ENCODE measurements at regions not wholly inside any gene's neighbourhood (a gene's known extent, or its start where the extent isn't known, plus 50 kb on each side); places are given as distances from the start of the nearest gene placed in this dataset.

DNA sequence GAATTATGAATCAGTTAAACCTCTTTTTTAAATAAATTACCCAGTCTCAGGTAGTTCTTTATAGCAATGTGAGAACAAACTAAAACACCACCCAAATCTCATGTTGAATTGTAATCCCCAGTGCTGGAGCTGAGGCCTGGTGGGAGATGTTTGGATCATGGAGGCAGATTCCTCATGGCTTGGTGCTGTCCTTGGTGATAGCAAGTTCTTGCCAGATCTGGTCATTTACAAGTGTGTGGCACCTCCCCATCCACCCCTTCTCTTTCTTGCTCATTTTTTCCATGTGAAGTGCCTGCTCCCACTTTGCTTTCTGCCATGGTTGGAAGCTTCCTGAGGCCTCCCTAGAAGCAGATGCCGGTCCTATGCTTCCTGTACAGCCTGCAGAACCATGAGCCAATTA lies 102.1 kb upstream of the ANO4 start:
- Histone ChIP-seq H3K4me1 (no peaks in the 10 kb centered on the region), H3K27me3 (no peaks in the 10 kb centered on the region), H3K36me3 (no peaks in the 10 kb centered on the region), H3K27ac (no peak overlapping the region), H3K4me3 (no peak overlapping the region), H3K9me3 (no peaks in the 10 kb centered on the region)
- no peak for DNase-seq
- TF ChIP-seq CTCF (IDR thresholded peaks at IDR 0.05) (no peak), POLR2A (IDR thresholded peaks at IDR 0.05) (no peak)
- intact Hi-C loops (cut with DNase I; ENCODE audit: low total_unique reads), result no loop called here

DNA sequence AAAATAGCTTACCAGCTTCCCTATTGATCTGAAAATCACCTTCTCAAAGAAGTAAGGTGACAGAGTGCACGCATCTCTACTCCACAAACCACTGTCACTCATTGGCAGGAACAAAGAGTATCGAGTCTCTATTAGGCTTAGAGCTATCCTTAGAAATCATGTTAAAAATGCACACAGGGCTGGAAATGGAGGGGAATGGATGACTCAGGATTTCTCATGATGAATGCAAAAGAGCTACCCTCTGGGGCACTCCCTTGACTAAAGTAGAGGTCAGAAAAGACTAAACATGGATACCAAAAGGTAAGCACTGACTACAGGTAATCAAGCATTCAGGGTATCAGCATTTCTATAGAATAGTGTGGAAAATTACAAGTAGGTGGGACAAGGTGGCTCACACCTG lies 96.1 kb upstream of the ANO4 start:
- no peak for TF ChIP-seq POLR2A (IDR thresholded peaks at IDR 0.05)
- TF ChIP-seq CTCF (IDR thresholded peaks at IDR 0.05), result no peak
- intact Hi-C loops (cut with DNase I; ENCODE audit: low total_unique reads), result no loop called here
- no peaks in the 10 kb centered on the region for H3K4me1 ChIP-seq
- no peak for DNase-seq
- no peaks in the 10 kb centered on the region for H3K9me3 ChIP-seq
- H3K27ac ChIP-seq, result no peak overlapping the region
- no peaks in the 10 kb centered on the region for H3K36me3 ChIP-seq
- H3K4me3 ChIP-seq, result no peak overlapping the region
- no peaks in the 10 kb centered on the region for H3K27me3 ChIP-seq

- Histone ChIP-seq H3K9me3 (no peaks in the 10 kb centered on the region), H3K36me3 (no peaks in the 10 kb centered on the region), H3K4me1 (no peaks in the 10 kb centered on the region), H3K4me3 (no peak overlapping the region), H3K27me3 (no peaks in the 10 kb centered on the region), H3K27ac (no peak overlapping the region)
- TF ChIP-seq POLR2A (IDR thresholded peaks at IDR 0.05) (no peak), CTCF (IDR thresholded peaks at IDR 0.05) (no peak)
- no peak for DNase-seq
- intact Hi-C loops (cut with DNase I; ENCODE audit: low total_unique reads), result no loop called here
Measured at GRCh38 chr12:100699209-100699608, 95.4 kb upstream of the ANO4 start.

DNA sequence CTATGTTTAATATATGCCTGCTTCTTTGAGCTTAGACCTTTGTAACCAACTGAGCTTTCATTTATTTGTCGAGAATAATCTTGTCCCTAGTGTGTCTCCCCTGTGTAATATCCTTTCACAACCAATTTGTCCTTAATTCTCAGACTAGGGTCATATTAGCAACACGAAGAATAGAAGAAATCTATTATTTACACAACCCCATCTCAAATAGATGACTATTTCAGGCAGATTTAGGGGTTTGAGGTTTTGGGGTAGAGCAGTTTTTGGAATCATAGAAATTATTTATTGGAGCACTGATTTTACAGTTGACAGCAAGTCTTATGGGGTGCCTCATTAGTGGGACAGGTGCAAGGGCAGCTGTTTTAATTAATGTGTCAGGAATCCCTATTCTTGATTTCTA lies 91.2 kb upstream of the ANO4 start:
- Histone ChIP-seq H3K9me3 (no peaks in the 10 kb centered on the region), H3K4me1 (no peaks in the 10 kb centered on the region), H3K36me3 (no peaks in the 10 kb centered on the region), H3K27ac (no peak overlapping the region), H3K27me3 (no peaks in the 10 kb centered on the region), H3K4me3 (no peak overlapping the region)
- intact Hi-C loops (cut with DNase I; ENCODE audit: low total_unique reads), result no loop called here
- TF ChIP-seq CTCF (IDR thresholded peaks at IDR 0.05) (no peak), POLR2A (IDR thresholded peaks at IDR 0.05) (no peak)
- no peak for DNase-seq

DNA sequence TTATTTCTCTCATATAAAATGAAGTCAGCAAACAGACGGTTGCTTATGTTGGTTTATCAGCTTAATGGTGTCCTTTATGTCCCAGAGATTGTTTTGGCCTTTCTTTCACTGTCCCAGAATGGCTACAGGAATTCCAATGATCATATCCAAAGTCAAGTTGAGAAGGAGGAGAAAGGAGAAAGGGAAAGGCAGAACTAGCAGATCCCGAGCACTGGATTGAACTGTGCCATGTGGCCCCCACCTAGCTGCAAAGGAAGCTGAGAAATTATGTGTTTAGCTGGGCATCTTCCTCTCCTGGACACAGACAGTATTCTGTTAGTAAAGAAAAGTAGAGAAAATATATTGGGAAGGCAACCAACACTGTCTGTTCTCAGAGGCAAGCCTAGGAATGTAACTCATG lies 90.7 kb upstream of the ANO4 start:
- Histone ChIP-seq H3K9me3 (no peaks in the 10 kb centered on the region), H3K27ac (no peak overlapping the region), H3K27me3 (no peaks in the 10 kb centered on the region), H3K4me1 (no peaks in the 10 kb centered on the region), H3K4me3 (no peak overlapping the region), H3K36me3 (no peaks in the 10 kb centered on the region)
- no peak for TF ChIP-seq POLR2A (IDR thresholded peaks at IDR 0.05)
- no peak for TF ChIP-seq CTCF (IDR thresholded peaks at IDR 0.05)
- intact Hi-C loops (cut with DNase I; ENCODE audit: low total_unique reads), result no loop called here
- no peak for DNase-seq

Data from uterus (tissue), 3 donors.